HG03558 (cell line): ENCODE measurements at regions not wholly inside any gene's neighbourhood (a gene's known extent, or its start where the extent isn't known, plus 50 kb on each side); places are given as distances from the start of the nearest gene placed in this dataset.

Experiments
- ATAC-seq: cut with Tn5 transposase; IDR thresholded peaks from one replicate; pipeline ENCODE4 v1.9.1; 2021; ENCODE audit warnings: moderate number of reproducible peaks; ENCODE audit not compliant: unreplicated experiment; ENCODE audit errors: extremely low read depth

- ATAC-seq: no peak
Observed at GRCh38 chr11:80196932-80197554, 756.2 kb upstream of the TENM4 start.

- ATAC-seq: no peak
Observed at GRCh38 chr11:80196041-80196440, 755.2 kb upstream of the TENM4 start.

- no peak for ATAC-seq
Observed at GRCh38 chr11:80194625-80195024, 753.8 kb upstream of the TENM4 start.

GRCh38 chr11:80194016-80194415, 753.2 kb upstream of the TENM4 start:
- no peak for ATAC-seq

GRCh38 chr11:80188076-80188627, 747.3 kb upstream of the TENM4 start:
- ATAC-seq: no peak

GRCh38 chr11:80186692-80187091, 745.9 kb upstream of the TENM4 start:
- ATAC-seq: no peak

- ATAC-seq: no peak
Observed at GRCh38 chr11:80182901-80183300, 742.1 kb upstream of the TENM4 start.

- ATAC-seq: no peak
Observed at GRCh38 chr11:80173371-80174136, 732.7 kb upstream of the TENM4 start.

- no peak for ATAC-seq
Observed at GRCh38 chr11:80168796-80169195, 728.0 kb upstream of the TENM4 start.

GRCh38 chr11:80167766-80168165, 726.9 kb upstream of the TENM4 start:
- ATAC-seq: no peak

GRCh38 chr11:80165744-80166143, 724.9 kb upstream of the TENM4 start:
- ATAC-seq: no peak

GRCh38 chr11:80163441-80163840, 722.6 kb upstream of the TENM4 start:
- ATAC-seq: no peak

GRCh38 chr11:80163011-80163410, 722.2 kb upstream of the TENM4 start:
- no peak for ATAC-seq

GRCh38 chr11:80162387-80162786, 721.6 kb upstream of the TENM4 start:
- no peak for ATAC-seq

GRCh38 chr11:80157447-80157846, 716.6 kb upstream of the TENM4 start:
- ATAC-seq: no peak

GRCh38 chr11:80156062-80156461, 715.2 kb upstream of the TENM4 start:
- no peak for ATAC-seq

GRCh38 chr11:80155412-80156017, 714.7 kb upstream of the TENM4 start:
- no peak for ATAC-seq

- no peak for ATAC-seq
Observed at GRCh38 chr11:80146232-80146631, 705.4 kb upstream of the TENM4 start.

- ATAC-seq: no peak
Observed at GRCh38 chr11:80144897-80145594, 704.2 kb upstream of the TENM4 start.

- no peak for ATAC-seq
Observed at GRCh38 chr11:80136991-80137390, 696.2 kb upstream of the TENM4 start.

GRCh38 chr11:80129396-80129795, 688.6 kb upstream of the TENM4 start:
- ATAC-seq: no peak
